ENCODE measurements at regions not wholly inside any gene's neighbourhood (a gene's known extent, or its start where the extent isn't known, plus 50 kb on each side); places are given as distances from the start of the nearest gene placed in this dataset.

GRCh38 chr5:3385991-3386519 is 209.6 kb upstream of the IRX1 start:
- TF ChIP-seq CTCF (IDR thresholded peaks at IDR 0.05) (no peak), POLR2A (IDR thresholded peaks at IDR 0.05) (no peak)
